HepG2 (cell line): ENCODE measurements at regions not wholly inside any gene's neighbourhood (a gene's known extent, or its start where the extent isn't known, plus 50 kb on each side); places are given as distances from the start of the nearest gene placed in this dataset.

Source experiments
- ATF3 ChIP-seq: sonication (generic); formaldehyde crosslinking; IDR thresholded peaks from 2 replicates; pipeline ENCODE4 v1.4.0; 2020; ENCODE audit warnings: missing genetic modification reagents
- DPF2 ChIP-seq: sonication (generic); formaldehyde crosslinking; IDR thresholded peaks from 2 replicates; pipeline ENCODE4 v1.4.0; 2020; ENCODE audit warnings: mild to moderate bottlenecking, low read depth, missing genetic modification reagents, borderline replicate concordance
- NR1H2 ChIP-seq: sonication (generic); formaldehyde crosslinking; IDR thresholded peaks from 2 replicates; pipeline ENCODE4 v1.8.1; 2022; ENCODE audit warnings: low read depth, missing genetic modification reagents, borderline replicate concordance
- ZNF207 ChIP-seq: fragments of 450-650 bp; IDR thresholded peaks from 2 replicates; pipeline ENCODE4 v1.6.1; 2016; ENCODE audit warnings: antibody characterized with exemption, borderline replicate concordance
- ZNF616 ChIP-seq: sonication (generic); formaldehyde crosslinking; IDR thresholded peaks from 2 replicates; pipeline ENCODE4 v1.5.0; 2020; ENCODE audit warnings: low read depth, mild to moderate bottlenecking, missing genetic modification reagents
- ZNF749 ChIP-seq: sonication (generic); formaldehyde crosslinking; IDR thresholded peaks from 2 replicates; pipeline ENCODE4 v1.8.0; 2022; ENCODE audit warnings: mild to moderate bottlenecking, missing genetic modification reagents, moderate library complexity, borderline replicate concordance

DNA sequence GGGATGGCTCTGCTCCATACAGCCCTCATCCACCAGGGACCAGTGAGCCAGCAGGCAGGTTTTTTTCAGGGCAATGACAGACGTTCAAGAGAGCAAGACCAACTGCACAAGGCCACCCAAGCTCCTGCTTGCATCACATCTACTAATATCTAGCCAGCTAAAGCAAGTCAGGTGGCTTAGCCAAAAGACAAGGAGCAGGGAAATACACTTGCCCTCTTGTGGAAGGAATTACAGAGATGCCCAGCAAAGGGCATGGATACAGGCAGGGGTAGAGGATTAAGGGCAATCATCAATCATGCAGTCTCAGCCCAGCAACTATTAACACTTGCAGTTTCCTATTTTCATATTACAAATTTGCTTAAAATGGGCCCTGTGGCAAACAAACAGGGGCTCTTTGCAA, 81.5 kb upstream of the NTRK3 start:
- no peak for TF ChIP-seq ZNF616 (CRISPR knock-in tag)
- TF ChIP-seq DPF2 (CRISPR knock-in tag): no peak
- TF ChIP-seq ZNF207: no peak
- no peak for TF ChIP-seq NR1H2
- no peak for TF ChIP-seq ATF3
- no peak for TF ChIP-seq ZNF749 (CRISPR knock-in tag)
